ENCODE measurements at regions not wholly inside any gene's neighbourhood (a gene's known extent, or its start where the extent isn't known, plus 50 kb on each side); places are given as distances from the start of the nearest gene placed in this dataset.
"Not testable (repeated sequence)": the region's sequence is repeated elsewhere in the genome, so short reads cannot be mapped to it uniquely, and the experiment has no call there.

- no peak for DNase-seq
Measured at GRCh38 chr20:11492386-11492785, 425.3 kb upstream of the BTBD3 start.

- no peak for DNase-seq
Measured at GRCh38 chr20:11492846-11493245, 424.8 kb upstream of the BTBD3 start.

DNA sequence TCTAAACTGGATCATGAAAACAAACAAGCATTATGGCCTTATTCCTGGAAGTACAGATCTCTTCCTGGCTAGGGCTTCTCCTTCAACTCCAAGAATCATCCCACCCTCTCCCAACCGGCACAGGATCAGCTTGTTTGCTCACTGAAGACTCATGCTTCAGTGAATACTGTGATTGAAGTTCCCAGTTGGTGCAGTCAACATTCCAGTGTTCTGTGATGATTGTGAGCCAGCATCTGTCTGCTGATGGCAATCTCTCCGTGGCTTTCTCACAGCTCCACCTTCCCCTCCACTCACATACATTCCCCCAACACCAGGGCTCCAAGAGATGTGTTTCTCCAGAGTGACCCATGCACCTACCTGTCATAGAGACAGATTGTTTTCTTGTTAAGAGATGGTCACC lies 421.3 kb upstream of the BTBD3 start:
- DNase-seq = peak; percentile 40

- DNase-seq = no peak
Measured at GRCh38 chr20:11497545-11497944, 420.1 kb upstream of the BTBD3 start.

DNA sequence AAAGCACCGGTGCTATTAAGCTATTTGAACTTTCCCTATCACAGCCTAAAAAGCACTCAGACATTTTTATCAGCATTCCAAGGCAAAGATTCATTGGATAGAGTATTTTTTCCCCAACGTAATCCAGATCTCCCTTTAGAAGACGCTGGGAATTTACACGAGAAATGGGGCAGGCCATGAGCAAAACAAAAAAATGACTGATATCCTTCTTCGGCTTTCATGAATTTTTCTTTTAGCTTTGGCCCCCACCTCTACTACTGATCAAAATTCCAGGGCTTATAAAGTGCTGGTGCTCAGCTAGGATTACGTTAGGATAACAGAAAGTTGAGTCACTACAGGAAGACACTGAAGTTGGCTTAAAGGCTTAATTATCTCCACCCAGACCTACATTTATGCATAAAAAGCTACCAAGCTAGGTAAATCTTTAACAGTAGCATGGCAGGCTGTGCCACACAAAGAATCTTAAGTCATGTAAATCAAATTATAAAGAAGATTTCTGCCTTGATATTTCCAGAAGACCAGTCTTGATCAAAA lies 418.5 kb upstream of the BTBD3 start:
- peak; percentile 14 for DNase-seq

DNA sequence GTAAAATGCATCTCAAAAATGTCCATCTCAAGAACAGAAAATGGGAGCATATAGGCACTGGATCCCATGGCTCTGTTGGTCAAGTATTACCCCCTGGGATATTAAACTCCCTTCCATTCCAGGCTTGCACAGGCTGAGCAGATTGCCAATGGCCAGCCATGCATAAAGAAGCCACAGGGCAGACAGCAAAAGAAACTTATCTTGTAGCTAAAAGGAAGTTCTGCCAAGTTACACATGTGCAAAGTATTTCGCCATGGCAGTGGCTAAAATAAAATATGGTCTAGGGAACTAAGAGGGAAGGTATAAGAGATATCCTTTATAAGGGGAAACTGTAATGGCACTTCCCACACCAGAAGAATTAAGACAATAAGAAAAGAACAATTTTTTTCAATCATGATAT lies 415.6 kb upstream of the BTBD3 start:
- peak; percentile 73 for DNase-seq

GRCh38 chr20:11502671-11503070 lies 415.0 kb upstream of the BTBD3 start:
- no peak for DNase-seq

DNA sequence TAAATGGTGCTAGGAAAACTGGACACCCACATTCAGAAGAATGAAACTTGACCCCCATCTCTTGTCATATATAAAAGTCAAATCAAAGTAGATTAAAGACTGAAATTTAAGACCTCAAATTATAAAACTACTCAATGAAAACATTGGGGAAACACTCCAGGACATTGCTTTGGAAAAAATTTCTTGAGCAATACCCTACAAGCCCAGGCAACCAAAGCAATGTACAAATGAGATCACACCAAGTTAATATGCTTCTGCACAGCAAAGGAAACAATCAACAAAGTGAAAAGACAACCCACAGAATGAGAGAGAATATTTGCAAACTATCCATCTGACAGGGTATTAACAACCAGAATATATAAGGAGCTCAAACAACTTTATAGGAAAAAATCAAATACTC lies 407.9 kb upstream of the BTBD3 start:
- no peak for DNase-seq

GRCh38 chr20:11511821-11512220 lies 405.9 kb upstream of the BTBD3 start:
- no peak for DNase-seq

- DNase-seq = not testable (repeated sequence)
Measured at GRCh38 chr20:11513241-11513745, 404.4 kb upstream of the BTBD3 start.

- DNase-seq = no peak
Measured at GRCh38 chr20:11516448-11516847, 401.2 kb upstream of the BTBD3 start.

DNA sequence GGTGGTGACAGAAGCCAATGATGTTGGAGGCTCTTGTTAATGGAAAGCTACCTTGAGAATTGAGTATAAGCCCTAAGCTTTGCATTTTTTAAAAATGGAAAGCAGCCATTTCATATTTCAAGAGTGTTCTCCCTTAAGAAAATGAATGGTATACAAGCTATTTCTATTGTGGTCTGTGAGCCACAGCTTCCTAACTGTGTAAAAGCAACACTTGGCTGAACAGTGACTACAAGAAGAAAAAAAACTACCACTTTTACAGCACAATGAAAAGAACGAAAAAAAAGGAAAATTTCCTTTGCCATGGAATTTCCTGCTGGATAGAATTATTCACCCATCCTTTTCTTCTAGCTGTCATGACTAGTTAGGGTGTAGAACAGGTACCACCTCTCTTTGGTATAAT lies 397.1 kb upstream of the BTBD3 start:
- DNase-seq = no peak

DNA sequence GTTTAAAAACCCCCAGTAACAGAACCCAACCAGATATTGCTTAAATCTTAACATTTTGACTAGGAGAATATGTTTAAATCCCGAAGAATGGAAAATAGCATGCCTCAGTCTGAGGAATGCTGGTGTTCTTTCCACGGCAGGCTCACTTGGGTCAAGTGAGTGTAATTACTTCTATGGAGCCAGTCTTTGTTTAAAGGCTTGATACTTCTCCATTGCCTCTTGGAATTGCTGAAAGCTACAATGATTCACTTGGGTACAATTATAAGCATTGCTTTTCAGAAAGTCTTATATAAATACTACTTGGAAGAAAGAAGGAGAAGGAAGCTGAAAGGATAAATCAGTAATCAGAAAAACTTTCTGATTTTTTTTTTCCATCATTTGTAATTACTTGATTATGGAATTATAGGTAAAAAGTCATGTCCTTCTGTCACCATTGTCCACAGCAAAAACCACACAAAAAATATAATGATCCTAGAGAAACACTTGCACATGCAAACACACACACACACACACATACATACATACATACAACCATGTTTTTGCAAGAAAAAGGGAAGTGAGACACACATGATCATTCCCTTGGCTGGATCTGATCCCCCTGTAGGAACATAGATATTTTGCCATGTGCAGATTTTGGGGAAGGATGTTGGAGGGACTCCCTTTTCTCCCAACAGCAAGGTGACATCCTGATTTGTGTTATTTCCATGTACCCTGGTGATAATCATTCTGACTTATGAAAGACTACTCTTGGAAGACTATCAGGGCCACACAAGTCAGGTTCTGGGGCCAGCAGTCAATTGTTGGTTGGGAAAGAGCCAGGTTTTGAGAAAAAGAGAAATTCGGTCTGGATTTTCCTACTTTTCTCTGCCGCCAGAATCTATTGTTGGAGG lies 396.0 kb upstream of the BTBD3 start:
- no peak for DNase-seq

- no peak for DNase-seq
Measured at GRCh38 chr20:11522366-11522741, 395.3 kb upstream of the BTBD3 start.

GRCh38 chr20:11529047-11529446 lies 388.6 kb upstream of the BTBD3 start:
- DNase-seq = no peak

DNA sequence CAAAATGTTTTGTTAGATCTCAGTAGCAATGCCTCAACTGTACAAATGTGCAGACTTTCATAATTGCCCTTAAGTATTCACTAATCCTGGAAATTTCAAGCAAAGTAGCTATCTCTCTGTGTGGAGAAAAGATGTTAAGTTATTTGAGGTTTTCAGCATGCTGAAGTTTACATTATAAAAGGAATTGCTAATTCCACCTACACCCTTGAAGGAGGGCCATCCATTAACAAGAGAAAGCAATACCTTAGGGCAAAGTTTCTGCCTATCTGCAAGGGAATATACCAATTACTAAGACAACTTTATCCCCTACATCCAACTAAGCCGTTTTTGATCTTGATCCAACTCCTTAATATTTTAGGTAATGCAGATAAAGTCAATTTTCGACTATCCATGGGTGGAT lies 380.7 kb upstream of the BTBD3 start:
- DNase-seq = no peak

DNA sequence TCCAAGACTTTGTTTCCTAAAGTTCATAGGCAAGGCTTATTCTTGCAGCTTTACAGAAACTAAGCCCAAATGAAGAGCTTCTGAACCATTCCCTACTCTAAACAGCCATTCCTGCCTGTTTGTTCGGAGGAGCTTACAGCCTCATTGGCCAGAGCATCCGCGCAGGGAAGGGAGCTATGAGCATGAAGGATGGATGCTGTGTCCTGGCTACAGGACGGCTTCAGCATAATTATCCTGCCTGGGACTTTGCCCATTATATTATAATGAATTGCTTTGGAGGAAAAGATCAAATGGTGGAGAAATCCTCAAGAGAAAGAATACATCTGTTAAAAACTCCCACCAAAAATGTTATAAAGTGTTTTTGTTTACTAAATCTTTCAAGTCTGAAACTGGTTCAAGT lies 378.2 kb upstream of the BTBD3 start:
- DNase-seq = no peak

DNA sequence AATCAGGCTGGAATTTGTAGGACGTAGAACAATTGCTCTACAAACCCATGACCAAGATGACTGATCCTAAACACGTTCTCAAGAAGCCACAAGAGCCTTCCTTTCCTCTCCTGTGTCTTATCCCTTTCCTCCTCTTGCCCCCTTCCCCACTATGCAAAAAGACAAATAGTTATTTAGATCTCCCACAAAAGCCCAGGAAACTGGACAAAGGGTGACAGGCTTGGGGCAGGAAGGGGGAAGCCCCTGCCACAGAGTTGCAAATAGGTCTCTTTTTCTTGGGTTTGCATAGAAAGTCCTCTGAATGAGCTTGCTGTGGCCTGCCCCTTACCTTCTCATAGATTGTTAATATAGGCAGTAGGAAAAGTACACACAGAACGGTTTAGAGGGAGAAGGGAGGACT lies 377.1 kb upstream of the BTBD3 start:
- DNase-seq = no peak

GRCh38 chr20:11542645-11543044 lies 375.0 kb upstream of the BTBD3 start:
- no peak for DNase-seq

DNA sequence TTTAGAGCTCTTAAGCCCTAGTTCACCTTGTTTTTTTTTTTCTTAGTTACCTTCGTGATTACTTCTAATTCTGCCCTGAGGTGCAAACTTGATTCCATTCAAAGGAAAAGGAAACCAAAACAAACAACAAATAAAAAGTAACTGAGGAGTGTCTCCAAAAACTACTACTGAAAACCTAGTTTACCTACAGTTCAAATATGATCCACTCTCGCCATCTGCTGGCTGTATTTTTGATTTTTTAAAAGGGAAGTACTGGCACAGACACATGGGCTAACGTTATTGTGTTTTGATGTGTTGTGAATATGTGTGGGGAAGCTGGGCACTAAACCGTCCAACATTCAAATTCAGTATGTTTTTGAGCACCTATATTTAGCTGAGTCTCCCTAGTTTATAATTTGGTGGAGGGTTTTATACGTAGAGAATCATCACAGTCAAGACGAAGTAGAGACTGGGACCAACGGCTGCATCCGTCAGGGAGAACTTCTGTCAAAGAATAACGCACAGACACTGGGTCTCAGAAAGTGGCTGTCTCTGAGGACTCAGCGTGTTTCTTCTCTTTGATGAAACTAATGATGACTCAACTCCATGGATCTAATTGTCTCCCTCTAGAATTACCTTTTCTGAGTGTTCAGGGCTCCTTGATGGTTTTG lies 373.5 kb upstream of the BTBD3 start:
- DNase-seq = peak; percentile 77

GRCh38 chr20:11546939-11547338 lies 370.8 kb upstream of the BTBD3 start:
- DNase-seq = no peak

GRCh38 chr20:11549172-11550103 lies 368.3 kb upstream of the BTBD3 start:
- DNase-seq = no peak
